ENCODE measurements at regions not wholly inside any gene's neighbourhood (a gene's known extent, or its start where the extent isn't known, plus 50 kb on each side); places are given as distances from the start of the nearest gene placed in this dataset.

DNA sequence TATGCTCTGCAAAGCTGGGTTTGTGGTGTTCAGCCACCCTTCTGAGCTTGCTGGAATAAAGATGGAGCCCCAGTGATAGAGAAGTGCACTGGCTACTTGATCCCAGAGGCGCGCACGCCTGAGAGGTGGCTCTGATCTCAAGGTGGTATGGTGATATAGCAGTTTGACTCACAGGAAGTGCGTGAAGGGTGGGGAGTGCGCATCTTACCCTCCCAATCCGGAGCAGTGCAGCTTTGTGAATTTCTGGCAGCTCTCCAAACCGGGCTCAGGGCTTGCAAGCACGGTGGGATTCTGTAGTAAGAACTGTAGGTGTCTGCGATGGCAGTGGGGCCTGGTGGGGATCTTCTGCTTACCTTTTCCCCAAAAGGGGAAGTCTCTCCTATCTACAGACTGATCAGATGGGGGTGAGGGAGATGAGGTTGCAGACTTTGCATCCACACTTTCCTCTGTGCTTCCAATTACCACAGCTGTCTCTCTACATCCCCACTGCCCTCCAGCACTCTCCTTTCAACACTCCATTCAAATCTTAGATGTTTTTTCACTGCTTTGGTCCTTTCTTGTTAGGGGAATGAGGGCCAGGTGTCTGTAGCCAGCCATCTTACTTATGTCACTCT lies 197.4 kb upstream of the SLC38A2 start:
- TF ChIP-seq YY1 (IDR thresholded peaks at IDR 0.05; ENCODE audit: insufficient read depth, insufficient read length), result no peak
- no peak for TF ChIP-seq ZNF274 (IDR thresholded peaks at IDR 0.05; ENCODE audit: low read depth, low read length)
- no peak for TF ChIP-seq SUZ12 (IDR thresholded peaks at IDR 0.05; ENCODE audit: extremely low read depth, insufficient read depth, insufficient read length)

Data from NT2/D1 (cell line).